ENCODE measurements at regions not wholly inside any gene's neighbourhood (a gene's known extent, or its start where the extent isn't known, plus 50 kb on each side); places are given as distances from the start of the nearest gene placed in this dataset.

DNA sequence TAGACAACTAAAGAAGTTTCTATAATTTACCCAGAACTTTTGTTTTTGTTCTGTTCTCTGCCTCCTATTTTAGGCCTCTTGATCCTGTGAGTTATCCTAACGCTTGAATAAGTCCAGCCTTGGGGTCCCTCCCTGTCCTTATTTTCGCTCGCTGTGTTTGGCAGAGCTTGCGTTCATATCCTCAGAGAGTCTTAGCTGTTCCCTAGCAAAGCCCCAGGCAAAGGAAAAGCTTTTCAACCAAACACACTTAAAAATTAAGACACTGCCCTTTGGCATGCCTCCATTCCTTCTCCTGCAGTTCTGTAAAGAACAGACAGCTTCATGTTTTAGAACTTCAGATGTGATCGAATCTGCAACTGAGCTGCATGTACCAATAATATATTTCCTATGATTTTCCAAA, 517.2 kb downstream of the SUCLG1 start:
- TF ChIP-seq, protein P1, sequence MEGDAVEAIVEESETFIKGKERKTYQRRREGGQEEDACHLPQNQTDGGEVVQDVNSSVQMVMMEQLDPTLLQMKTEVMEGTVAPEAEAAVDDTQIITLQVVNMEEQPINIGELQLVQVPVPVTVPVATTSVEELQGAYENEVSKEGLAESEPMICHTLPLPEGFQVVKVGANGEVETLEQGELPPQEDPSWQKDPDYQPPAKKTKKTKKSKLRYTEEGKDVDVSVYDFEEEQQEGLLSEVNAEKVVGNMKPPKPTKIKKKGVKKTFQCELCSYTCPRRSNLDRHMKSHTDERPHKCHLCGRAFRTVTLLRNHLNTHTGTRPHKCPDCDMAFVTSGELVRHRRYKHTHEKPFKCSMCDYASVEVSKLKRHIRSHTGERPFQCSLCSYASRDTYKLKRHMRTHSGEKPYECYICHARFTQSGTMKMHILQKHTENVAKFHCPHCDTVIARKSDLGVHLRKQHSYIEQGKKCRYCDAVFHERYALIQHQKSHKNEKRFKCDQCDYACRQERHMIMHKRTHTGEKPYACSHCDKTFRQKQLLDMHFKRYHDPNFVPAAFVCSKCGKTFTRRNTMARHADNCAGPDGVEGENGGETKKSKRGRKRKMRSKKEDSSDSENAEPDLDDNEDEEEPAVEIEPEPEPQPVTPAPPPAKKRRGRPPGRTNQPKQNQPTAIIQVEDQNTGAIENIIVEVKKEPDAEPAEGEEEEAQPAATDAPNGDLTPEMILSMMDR (IDR thresholded peaks at IDR 0.05; ENCODE audit: borderline replicate concordance, extremely low read depth, low read length, poor library complexity, severe bottlenecking) = no peak
- TF ChIP-seq EZH2 (IDR thresholded peaks at IDR 0.05; ENCODE audit: borderline replicate concordance, low read depth, low read length, severe bottlenecking) = no peak
- no peak overlapping the region for H3K9ac ChIP-seq (ENCODE audit: low read depth, low read length)
- H3K4me3 ChIP-seq (ENCODE audit: low read depth in 1 of 2, low read length in 2 of 2) = no peak overlapping the region
- H3K79me2 ChIP-seq (ENCODE audit: insufficient read depth, low read length) = no peaks in the 10 kb centered on the region
- H2AFZ ChIP-seq (ENCODE audit: low read depth, low read length) = no peak overlapping the region
- ATAC-seq (ENCODE audit: insufficient read depth, low read depth) (no peak), DNase-seq (no peak)
- H3K27ac ChIP-seq (ENCODE audit: low read length) = no peak overlapping the region
- no peaks in the 10 kb centered on the region for H4K20me1 ChIP-seq (ENCODE audit: insufficient read depth, low read length)
- H3K9me3 ChIP-seq (ENCODE audit: insufficient read depth, low read length, severe bottlenecking) = no peaks in the 10 kb centered on the region
- H3K4me1 ChIP-seq (ENCODE audit: insufficient read depth, low read length) = no peaks in the 10 kb centered on the region
- H3K27me3 ChIP-seq (ENCODE audit: insufficient read depth, low read length, poor library complexity) = no peaks in the 10 kb centered on the region
- no peaks in the 10 kb centered on the region for H3K36me3 ChIP-seq (ENCODE audit: insufficient read depth, low read length)
- H3K4me2 ChIP-seq (ENCODE audit: insufficient read depth, low read length) = no peak overlapping the region

DNA sequence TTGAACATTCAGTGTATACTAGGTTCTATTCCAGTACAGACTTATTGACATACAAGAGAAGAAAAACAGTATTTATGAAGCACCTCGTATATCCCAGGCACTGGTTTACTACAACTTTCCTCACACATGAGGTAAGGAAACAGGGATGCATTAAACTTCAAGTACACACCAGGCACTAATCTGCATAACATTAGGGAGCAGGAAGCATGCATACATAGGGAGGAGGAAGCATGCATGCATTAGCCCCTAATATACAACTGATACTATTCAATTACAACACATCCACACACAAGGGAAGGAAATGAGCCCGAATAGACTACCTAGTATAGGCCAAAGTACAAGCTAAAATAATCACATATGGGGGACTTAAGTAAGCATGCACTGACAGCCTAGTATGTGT, 525.3 kb downstream of the SUCLG1 start:
- no peak overlapping the region for H3K9ac ChIP-seq (ENCODE audit: low read depth, low read length)
- H4K20me1 ChIP-seq (ENCODE audit: insufficient read depth, low read length) = no peaks in the 10 kb centered on the region
- H3K9me3 ChIP-seq (ENCODE audit: insufficient read depth, low read length, severe bottlenecking) = no peaks in the 10 kb centered on the region
- DNase-seq = no peak
- TF ChIP-seq EZH2 (IDR thresholded peaks at IDR 0.05; ENCODE audit: borderline replicate concordance, low read depth, low read length, severe bottlenecking) = no peak
- H3K79me2 ChIP-seq (ENCODE audit: insufficient read depth, low read length) = no peaks in the 10 kb centered on the region
- no peak overlapping the region for H2AFZ ChIP-seq (ENCODE audit: low read depth, low read length)
- no peaks in the 10 kb centered on the region for H3K36me3 ChIP-seq (ENCODE audit: insufficient read depth, low read length)
- no peak for ATAC-seq (ENCODE audit: insufficient read depth, low read depth)
- no peaks in the 10 kb centered on the region for H3K4me1 ChIP-seq (ENCODE audit: insufficient read depth, low read length)
- H3K27me3 ChIP-seq (ENCODE audit: insufficient read depth, low read length, poor library complexity) = no peaks in the 10 kb centered on the region
- no peak overlapping the region for H3K4me2 ChIP-seq (ENCODE audit: insufficient read depth, low read length)
- H3K4me3 ChIP-seq (ENCODE audit: low read depth in 1 of 2, low read length in 2 of 2) = no peak overlapping the region
- no peak overlapping the region for H3K27ac ChIP-seq (ENCODE audit: low read length)

DNA sequence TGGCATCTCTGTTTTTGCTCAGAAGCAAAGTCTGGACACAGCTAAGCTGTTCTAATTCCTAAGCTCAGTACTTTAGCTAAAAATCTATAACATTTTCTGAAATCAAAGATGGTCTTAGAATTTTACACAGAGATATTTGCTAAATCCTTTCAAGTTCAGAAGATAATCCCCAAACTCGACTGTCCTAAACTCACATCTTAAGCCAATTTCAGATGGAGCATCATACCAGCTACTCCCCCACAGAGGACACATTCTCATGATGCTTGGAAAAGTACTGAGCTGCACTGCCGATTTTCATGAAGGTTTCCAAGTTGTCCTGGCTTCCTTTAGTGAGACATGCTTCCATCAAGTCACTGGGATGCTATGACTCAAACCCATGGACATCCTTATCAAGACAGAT, 535.5 kb downstream of the SUCLG1 start:
- no peak for DNase-seq
- H3K27me3 ChIP-seq (ENCODE audit: insufficient read depth, low read length, poor library complexity) = no peaks in the 10 kb centered on the region
- no peaks in the 10 kb centered on the region for H3K4me1 ChIP-seq (ENCODE audit: insufficient read depth, low read length)
- no peak overlapping the region for H3K27ac ChIP-seq (ENCODE audit: low read length)
- H2AFZ ChIP-seq (ENCODE audit: low read depth, low read length) = no peak overlapping the region
- H3K9ac ChIP-seq (ENCODE audit: low read depth, low read length) = no peak overlapping the region
- no peak overlapping the region for H3K4me3 ChIP-seq (ENCODE audit: low read depth in 1 of 2, low read length in 2 of 2)
- ATAC-seq (ENCODE audit: insufficient read depth, low read depth) = no peak
- no peaks in the 10 kb centered on the region for H3K9me3 ChIP-seq (ENCODE audit: insufficient read depth, low read length, severe bottlenecking)
- no peak overlapping the region for H3K4me2 ChIP-seq (ENCODE audit: insufficient read depth, low read length)
- H4K20me1 ChIP-seq (ENCODE audit: insufficient read depth, low read length) = no peaks in the 10 kb centered on the region
- H3K79me2 ChIP-seq (ENCODE audit: insufficient read depth, low read length) = no peaks in the 10 kb centered on the region
- no peaks in the 10 kb centered on the region for H3K36me3 ChIP-seq (ENCODE audit: insufficient read depth, low read length)
- TF ChIP-seq, protein P1 (IDR thresholded peaks at IDR 0.05; ENCODE audit: borderline replicate concordance, extremely low read depth, low read length, poor library complexity, severe bottlenecking) = no peak
- no peak for TF ChIP-seq EZH2 (IDR thresholded peaks at IDR 0.05; ENCODE audit: borderline replicate concordance, low read depth, low read length, severe bottlenecking)

DNA sequence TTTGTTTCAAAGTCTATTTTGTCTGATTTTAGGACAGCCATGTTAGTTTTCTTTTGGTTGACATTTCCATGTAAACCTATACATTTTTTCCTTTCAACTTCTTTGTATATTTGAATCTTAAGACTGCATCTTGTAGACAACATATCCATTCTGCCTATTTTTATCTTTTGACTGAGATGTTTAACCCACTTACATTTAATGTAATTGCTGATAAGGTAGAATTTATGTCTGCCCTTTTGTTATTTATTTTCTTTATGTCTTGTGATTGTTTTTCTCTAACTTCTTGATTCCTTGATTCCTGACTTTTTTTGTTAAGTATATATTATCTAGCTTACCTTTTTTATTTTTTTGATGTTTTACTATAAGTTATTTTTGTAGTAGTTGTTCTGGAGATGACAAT, 542.5 kb downstream of the SUCLG1 start:
- no peak overlapping the region for H3K4me2 ChIP-seq (ENCODE audit: insufficient read depth, low read length)
- H2AFZ ChIP-seq (ENCODE audit: low read depth, low read length) = no peak overlapping the region
- no peak for DNase-seq
- no peaks in the 10 kb centered on the region for H4K20me1 ChIP-seq (ENCODE audit: insufficient read depth, low read length)
- H3K27me3 ChIP-seq (ENCODE audit: insufficient read depth, low read length, poor library complexity) = no peaks in the 10 kb centered on the region
- no peaks in the 10 kb centered on the region for H3K9me3 ChIP-seq (ENCODE audit: insufficient read depth, low read length, severe bottlenecking)
- no peak for ATAC-seq (ENCODE audit: insufficient read depth, low read depth)
- H3K36me3 ChIP-seq (ENCODE audit: insufficient read depth, low read length) = no peaks in the 10 kb centered on the region
- no peaks in the 10 kb centered on the region for H3K79me2 ChIP-seq (ENCODE audit: insufficient read depth, low read length)
- H3K27ac ChIP-seq (ENCODE audit: low read length) = no peak overlapping the region
- H3K4me3 ChIP-seq (ENCODE audit: low read depth in 1 of 2, low read length in 2 of 2) = no peak overlapping the region
- TF ChIP-seq, protein P1 (IDR thresholded peaks at IDR 0.05; ENCODE audit: borderline replicate concordance, extremely low read depth, low read length, poor library complexity, severe bottlenecking) = no peak
- TF ChIP-seq EZH2 (IDR thresholded peaks at IDR 0.05; ENCODE audit: borderline replicate concordance, low read depth, low read length, severe bottlenecking) = no peak
- H3K9ac ChIP-seq (ENCODE audit: low read depth, low read length) = no peak overlapping the region
- no peaks in the 10 kb centered on the region for H3K4me1 ChIP-seq (ENCODE audit: insufficient read depth, low read length)
